Omental fat pad (tissue), 3 donors: ENCODE measurements at regions not wholly inside any gene's neighbourhood (a gene's known extent, or its start where the extent isn't known, plus 50 kb on each side); places are given as distances from the start of the nearest gene placed in this dataset.
"Not testable (repeated sequence)": the region's sequence is repeated elsewhere in the genome, so short reads cannot be mapped to it uniquely, and the experiment has no call there.

Source experiments
- ATAC-seq: fragments of 150-250 bp; one replicate; pipeline ENCODE4 v1.9.1; 2016; ENCODE audit warnings: mild to moderate bottlenecking, moderate library complexity; ENCODE audit not compliant: low FRiP score
- DNase-seq: peaks from one replicate; pipeline ENCODE4 v3.0.0-alpha.2; 2019; ENCODE audit warnings: low spot score
- CTCF ChIP-seq, 3 donors: fragments of 450-650 bp; IDR thresholded peaks; one replicate each; pipeline ENCODE4 v1.5.1; 2016 to 2017; ENCODE audit warnings: antibody characterized with exemption in 3 of 3, mild to moderate bottlenecking in 3 of 3, moderate library complexity in 2 of 3

GRCh38 chr1:80153762-80154161 is 1147.2 kb upstream of the ADGRL4 start:
- TF ChIP-seq CTCF (IDR thresholded peaks at IDR 0.05) = no peak
- no peak for ATAC-seq
- DNase-seq = no peak

- DNase-seq (no peak), ATAC-seq (no peak)
- no peak for TF ChIP-seq CTCF (IDR thresholded peaks at IDR 0.05)
Measured at GRCh38 chr1:80143361-80143760, 1136.8 kb upstream of the ADGRL4 start.

GRCh38 chr1:80137946-80138602 is 1131.5 kb upstream of the ADGRL4 start:
- ATAC-seq, DNase-seq: not testable (repeated sequence)

GRCh38 chr1:80113168-80114038 is 1106.9 kb upstream of the ADGRL4 start:
- no peak for DNase-seq

GRCh38 chr1:80101159-80101558 is 1094.6 kb upstream of the ADGRL4 start:
- no peak for TF ChIP-seq CTCF (IDR thresholded peaks at IDR 0.05)
- ATAC-seq = no peak
- no peak for DNase-seq

More at GRCh38 chr1:80113168-80114038, 1106.9 kb upstream of the ADGRL4 start:
- ATAC-seq = no peak
- TF ChIP-seq CTCF (IDR thresholded peaks at IDR 0.05) = no peak

- no peak for TF ChIP-seq CTCF (IDR thresholded peaks at IDR 0.05)
- DNase-seq (no peak), ATAC-seq (no peak)
Measured at GRCh38 chr1:80099713-80100112, 1093.2 kb upstream of the ADGRL4 start.

GRCh38 chr1:80085067-80085466 is 1078.5 kb upstream of the ADGRL4 start:
- no peak for TF ChIP-seq CTCF (IDR thresholded peaks at IDR 0.05)
- DNase-seq (no peak), ATAC-seq (no peak)
